GM12872 (cell line): ENCODE measurements at regions not wholly inside any gene's neighbourhood (a gene's known extent, or its start where the extent isn't known, plus 50 kb on each side); places are given as distances from the start of the nearest gene placed in this dataset.

Experiments
- TF ChIP-seq, protein P1 (sequence below): IDR thresholded peaks from 3 replicates; pipeline ENCODE4 v1.5.1; 2011; ENCODE audit warnings: low read depth, mild to moderate bottlenecking, low read length, moderate library complexity; ENCODE audit not compliant: insufficient read depth

DNA sequence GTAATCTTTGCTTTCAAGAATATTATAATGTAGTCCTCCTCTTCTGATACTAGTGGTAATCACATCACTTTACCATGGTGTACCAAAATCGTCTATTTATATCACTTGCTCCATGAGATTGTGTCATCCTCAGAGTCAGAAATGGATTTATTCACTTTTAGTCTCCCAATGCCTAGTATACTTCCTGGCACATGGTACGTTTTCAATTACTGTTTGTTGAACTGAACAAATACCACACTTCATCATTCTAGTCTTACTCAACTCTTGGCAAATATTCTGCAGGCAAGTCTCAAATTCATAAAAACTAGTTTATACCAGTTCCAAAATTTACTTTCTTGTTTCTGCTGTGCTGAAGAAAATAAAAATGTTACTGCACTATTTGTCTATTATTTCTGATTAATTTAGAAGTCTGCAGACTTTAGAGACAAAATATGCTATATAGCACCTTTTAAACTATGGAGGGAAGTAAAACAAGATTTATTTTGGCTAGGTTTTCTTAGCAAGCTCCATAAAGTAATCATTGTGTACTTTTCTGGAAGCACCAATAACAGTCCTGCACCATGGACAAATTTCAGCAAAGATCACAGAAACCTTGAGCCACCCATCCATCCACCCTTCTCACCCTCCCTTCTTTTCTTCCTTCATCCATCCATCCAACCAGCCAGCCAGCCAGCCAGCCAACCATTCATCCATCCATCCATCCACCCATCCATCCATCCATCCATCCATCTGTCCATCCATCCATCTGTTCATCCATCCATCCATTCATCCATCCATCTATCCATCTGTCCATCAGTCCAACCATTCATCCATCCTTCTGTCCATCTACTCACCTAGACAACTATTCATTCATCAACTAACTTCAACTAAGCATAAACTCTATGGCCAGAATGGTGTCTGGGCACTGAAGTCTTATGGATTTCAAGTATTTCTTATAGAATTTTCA is 102.1 kb upstream of the STMND1 start:
- TF ChIP-seq, protein P1, sequence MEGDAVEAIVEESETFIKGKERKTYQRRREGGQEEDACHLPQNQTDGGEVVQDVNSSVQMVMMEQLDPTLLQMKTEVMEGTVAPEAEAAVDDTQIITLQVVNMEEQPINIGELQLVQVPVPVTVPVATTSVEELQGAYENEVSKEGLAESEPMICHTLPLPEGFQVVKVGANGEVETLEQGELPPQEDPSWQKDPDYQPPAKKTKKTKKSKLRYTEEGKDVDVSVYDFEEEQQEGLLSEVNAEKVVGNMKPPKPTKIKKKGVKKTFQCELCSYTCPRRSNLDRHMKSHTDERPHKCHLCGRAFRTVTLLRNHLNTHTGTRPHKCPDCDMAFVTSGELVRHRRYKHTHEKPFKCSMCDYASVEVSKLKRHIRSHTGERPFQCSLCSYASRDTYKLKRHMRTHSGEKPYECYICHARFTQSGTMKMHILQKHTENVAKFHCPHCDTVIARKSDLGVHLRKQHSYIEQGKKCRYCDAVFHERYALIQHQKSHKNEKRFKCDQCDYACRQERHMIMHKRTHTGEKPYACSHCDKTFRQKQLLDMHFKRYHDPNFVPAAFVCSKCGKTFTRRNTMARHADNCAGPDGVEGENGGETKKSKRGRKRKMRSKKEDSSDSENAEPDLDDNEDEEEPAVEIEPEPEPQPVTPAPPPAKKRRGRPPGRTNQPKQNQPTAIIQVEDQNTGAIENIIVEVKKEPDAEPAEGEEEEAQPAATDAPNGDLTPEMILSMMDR = no peak

- TF ChIP-seq, protein P1 = no peak
These were observed 103.4 kb upstream of the STMND1 start for GRCh38 chr6:16998461-16998860.

DNA sequence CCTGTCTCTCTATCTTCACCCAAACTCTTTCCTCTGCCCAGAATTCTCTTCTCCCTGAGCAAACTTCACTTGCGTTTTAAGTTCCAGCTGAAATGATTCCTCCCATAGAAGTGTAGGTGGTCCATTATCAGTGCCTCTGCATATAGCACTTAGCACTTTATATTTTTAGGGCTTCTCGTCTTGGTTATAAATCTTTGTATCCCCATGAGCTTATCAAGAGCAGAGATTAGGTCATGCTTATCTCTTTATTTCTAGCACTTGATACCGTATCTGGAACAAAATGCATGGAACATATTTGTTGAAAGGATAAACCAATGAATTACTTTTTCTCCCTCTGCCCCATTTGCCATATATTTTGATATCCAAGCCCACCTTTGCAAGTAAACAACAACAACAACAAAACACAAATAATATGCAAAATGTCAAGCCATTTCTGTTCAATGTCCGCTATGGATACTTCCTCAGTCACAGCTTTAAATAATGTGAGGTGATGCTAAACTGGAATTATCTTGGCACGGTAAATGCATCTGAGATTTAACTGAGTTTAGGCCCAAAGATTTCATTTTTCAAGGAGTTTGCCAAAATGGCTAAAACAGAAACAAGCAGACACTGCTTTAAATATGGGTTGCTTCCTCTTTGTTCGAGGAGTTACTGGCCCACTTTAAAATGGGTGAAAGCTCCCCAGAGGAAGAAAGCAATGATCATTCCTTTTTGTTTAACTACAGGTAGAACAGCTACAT is 106.2 kb upstream of the STMND1 start:
- TF ChIP-seq, protein P1 = no peak

DNA sequence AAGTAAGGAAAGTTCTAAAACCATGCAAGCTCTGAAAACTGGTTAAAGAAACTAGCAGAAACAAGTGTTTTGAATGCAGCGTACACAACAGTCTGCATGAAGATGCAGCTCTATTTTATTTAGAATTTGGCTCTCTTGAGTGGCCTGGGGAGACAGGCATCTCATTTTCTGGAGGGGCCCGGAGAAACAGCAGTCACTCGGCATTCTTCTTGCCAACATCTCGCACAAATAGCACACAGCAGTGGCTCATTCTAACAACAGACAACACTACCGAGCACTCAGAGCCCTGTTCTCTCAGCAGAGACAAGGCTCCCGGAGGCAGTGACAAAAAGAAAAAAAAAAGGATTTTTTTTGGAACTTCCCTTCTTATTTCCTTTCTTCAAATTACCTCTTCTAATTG is 108.5 kb upstream of the STMND1 start:
- TF ChIP-seq, protein P1 = no peak

DNA sequence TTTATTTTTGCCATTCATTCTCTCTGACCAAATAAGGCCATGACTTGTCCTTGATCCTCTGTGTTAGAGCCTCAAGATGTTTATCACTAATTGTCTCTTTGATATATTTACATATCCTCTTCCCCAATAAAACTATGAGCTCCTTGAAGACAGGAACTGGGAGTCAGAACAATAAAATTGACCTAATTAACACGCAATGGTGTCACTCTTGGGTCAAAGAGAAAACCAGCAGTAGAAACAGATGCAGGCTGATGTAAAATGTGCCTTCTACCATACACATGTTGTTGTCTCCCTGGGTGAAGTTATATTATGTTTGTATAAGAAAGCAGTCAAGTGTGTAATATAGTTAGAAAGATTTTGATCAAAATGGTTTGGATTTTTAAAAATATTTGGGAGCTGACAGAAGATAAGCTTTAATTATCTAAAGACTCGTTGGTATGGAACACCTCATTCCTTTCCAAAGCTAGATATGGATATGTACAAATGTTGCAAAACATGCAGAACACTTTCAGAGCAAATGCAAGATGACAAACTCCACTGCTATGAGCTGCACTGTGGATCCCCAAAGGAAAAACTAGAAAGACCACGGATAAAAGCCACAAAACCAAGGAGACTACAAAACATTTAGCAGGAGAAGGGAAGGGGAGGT is 109.7 kb upstream of the STMND1 start:
- TF ChIP-seq, protein P1 = no peak

DNA sequence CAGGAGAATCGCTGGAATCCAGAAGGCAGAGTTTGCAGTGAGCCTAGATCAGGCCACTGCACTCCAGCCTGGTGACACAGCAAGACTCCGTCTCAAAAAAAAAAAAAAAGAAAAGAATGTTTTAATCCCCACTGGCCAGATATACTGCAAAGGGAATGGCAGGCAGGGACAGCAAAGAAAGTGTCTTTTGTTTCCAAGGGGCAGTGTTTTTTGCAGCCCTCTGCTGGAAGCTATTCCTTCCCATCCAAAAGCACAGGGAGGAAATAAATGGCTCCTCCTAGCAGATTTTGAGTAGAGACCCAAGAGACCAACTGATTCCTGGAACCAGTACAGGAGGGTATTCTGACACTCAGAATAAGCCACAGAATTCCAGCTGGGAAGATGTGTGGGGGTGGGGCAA is 112.5 kb upstream of the STMND1 start:
- TF ChIP-seq, protein P1 = no peak

DNA sequence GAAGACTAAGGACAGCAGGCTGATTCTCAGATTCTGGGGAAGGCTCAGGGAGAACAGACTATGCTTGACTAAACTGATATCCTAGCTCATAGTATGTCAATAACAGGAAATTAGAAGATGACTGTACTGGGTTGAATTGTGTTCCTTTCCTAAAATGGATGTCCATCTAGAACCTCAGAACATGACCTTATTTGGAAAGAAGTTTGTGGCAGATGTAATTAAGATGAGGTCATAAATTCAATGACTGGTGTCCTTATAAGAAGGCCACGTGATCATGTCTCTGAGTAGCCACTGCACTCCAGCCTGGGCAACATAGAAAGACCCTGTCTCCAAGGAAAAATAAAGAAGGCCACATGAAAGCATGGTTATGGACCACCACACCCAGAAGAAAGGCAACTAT is 113.9 kb upstream of the STMND1 start:
- TF ChIP-seq, protein P1 = no peak
